HCT116 (cell line): ENCODE measurements at regions not wholly inside any gene's neighbourhood (a gene's known extent, or its start where the extent isn't known, plus 50 kb on each side); places are given as distances from the start of the nearest gene placed in this dataset.

Experiments
- ATAC-seq: fragments of 200-7000 bp; cut with Tn5 transposase; 2 replicates; pipeline ENCODE4 v1.9.1; 2020; ENCODE audit warnings: mild to moderate bottlenecking, moderate library complexity
- BruUV-seq: library from RNA; stranded (reverse); fragments of 400-500 nt; replicated peaks from 2 replicates; lab custom pipeline; 2021; lab: Mats Ljungman, UMichigan
- CTCF ChIA-PET: fragments of 300-600 bp; sonication (Branson Sonifier 250); formaldehyde crosslinking; loops from one replicate; lab custom pipeline; 2021; ENCODE audit warnings: antibody characterized with exemption; lab: Charles Lee
- POLR2A ChIA-PET: fragments of 300-600, 350-600 bp; sonication (Branson Sonifier 250); formaldehyde crosslinking; loops from one replicate; lab custom pipeline; 2021; ENCODE audit warnings: antibody characterized with exemption; lab: Charles Lee
- RAD21 ChIA-PET, 2 experiments: fragments of 300-600 bp; sonication (Branson Sonifier 250); formaldehyde crosslinking; loops; one replicate each; lab custom pipeline; 2023; ENCODE audit warnings: low total read pairs in 2 of 2; ENCODE audit not compliant: uncharacterized antibody in 2 of 2, unreplicated experiment in 2 of 2, low non-redundant PET in 1 of 2; lab: Charles Lee
- DNase-seq: peaks from one replicate; pipeline ENCODE4 v3.0.0-alpha.2; 2010; ENCODE audit warnings: low read depth, low spot score
- H2AFZ ChIP-seq: fragments of 200-600 bp; shearing (Covaris generic), sonication (generic); 2 replicates; pipeline ENCODE4 v1.6.1; 2017; ENCODE audit warnings: low read depth, mixed run types, mixed read lengths, antibody characterized with exemption, low read length; ENCODE audit not compliant: poor library complexity, severe bottlenecking
- H3K27ac ChIP-seq: 2 replicates; pipeline ENCODE4 v1.5.1; 2012; ENCODE audit warnings: low read depth, low read length
- H3K27me3 ChIP-seq: fragments of 200-600 bp; sonication (generic); 2 replicates; pipeline ENCODE4 v1.6.1; 2016; ENCODE audit warnings: mixed run types, low read length, mixed read lengths; ENCODE audit not compliant: insufficient read depth
- H3K36me3 ChIP-seq, 2 experiments: fragments of 200-500 bp in 1 of 2; fragments of 200-600 bp in 1 of 2; sonication (Bioruptor generic) in 1 of 2; sonication (generic) in 1 of 2; 2 replicates each; pipeline versions ENCODE4 v1.5.1 to v1.6.1; 2014 to 2016; ENCODE audit warnings: low read length in 2 of 2, inconsistent platforms in 1 of 2, mixed read lengths in 1 of 2, mixed run types in 1 of 2; ENCODE audit not compliant: insufficient read depth in 2 of 2, control insufficient read depth in 1 of 2
- H3K4me1 ChIP-seq, 2 experiments: fragments of 200-600 bp in 1 of 2; sonication (generic) in 1 of 2; 2 replicates each; pipeline versions ENCODE4 v1.5.1 to v1.6.1; 2012 to 2017; ENCODE audit warnings: low read length in 2 of 2, inconsistent platforms in 1 of 2, mild to moderate bottlenecking in 1 of 2, mixed read lengths in 1 of 2, mixed run types in 1 of 2, moderate library complexity in 1 of 2; ENCODE audit not compliant: insufficient read depth in 2 of 2, control insufficient read depth in 1 of 2
- H3K4me2 ChIP-seq: fragments of 200-600 bp; sonication (generic); 2 replicates; pipeline ENCODE4 v1.6.1; 2017; ENCODE audit warnings: mixed run types, low read length, mixed read lengths
- H3K4me3 ChIP-seq, 2 experiments: fragments of 200-600 bp in 1 of 2; sonication (generic) in 1 of 2; replicated peaks in 1 of 2; 2 replicates each; pipeline ENCODE4 v1.5.1; 2011 to 2016; ENCODE audit warnings: low read length in 2 of 2, control low read depth in 1 of 2, low read depth in 1 of 2, mild to moderate bottlenecking in 1 of 2, mixed read lengths in 1 of 2, mixed run types in 1 of 2
- H3K79me2 ChIP-seq: fragments of 200-600 bp; sonication (generic); 2 replicates; pipeline ENCODE4 v1.6.1; 2017; ENCODE audit warnings: mild to moderate bottlenecking, mixed run types, low read length, moderate library complexity, mixed read lengths; ENCODE audit not compliant: insufficient read depth
- H3K9ac ChIP-seq: fragments of 200-600 bp; sonication (generic); 2 replicates; pipeline ENCODE4 v1.6.1; 2016; ENCODE audit warnings: low read length, mixed read lengths
- H3K9me2 ChIP-seq: fragments of 200-600 bp; sonication (generic), shearing (Covaris generic); 2 replicates; pipeline ENCODE4 v1.6.1; 2017; ENCODE audit warnings: mixed run types, mild to moderate bottlenecking, moderate library complexity; ENCODE audit not compliant: insufficient read depth
- H3K9me3 ChIP-seq, 2 experiments: fragments of 200-500 bp in 1 of 2; fragments of 200-600 bp in 1 of 2; sonication (Bioruptor generic) in 1 of 2; sonication (generic) in 1 of 2; 2 replicates each; pipeline ENCODE4 v1.6.1; 2014 to 2017; ENCODE audit warnings: low read length in 2 of 2, mixed read lengths in 2 of 2, inconsistent platforms in 1 of 2, low read depth in 1 of 2, mild to moderate bottlenecking in 1 of 2, mixed run types in 1 of 2, moderate library complexity in 1 of 2; ENCODE audit not compliant: control insufficient read depth in 1 of 2, insufficient read depth in 1 of 2
- H4K20me1 ChIP-seq: fragments of 200-600 bp; sonication (generic), shearing (Covaris generic); 2 replicates; pipeline ENCODE4 v1.6.1; 2017; ENCODE audit warnings: mixed run types, mild to moderate bottlenecking, moderate library complexity; ENCODE audit not compliant: insufficient read depth
- FOSL1 ChIP-seq: IDR thresholded peaks from 2 replicates; pipeline ENCODE4 v1.6.1; 2012; ENCODE audit warnings: low read depth
- SIN3A ChIP-seq: IDR thresholded peaks from 2 replicates; pipeline ENCODE4 v1.6.1; 2012; ENCODE audit warnings: low read depth
- SP1 ChIP-seq: IDR thresholded peaks from 2 replicates; pipeline ENCODE4 v1.6.1; 2012; ENCODE audit warnings: low read depth
- TCF7L2 ChIP-seq: IDR thresholded peaks from 2 replicates; pipeline ENCODE4 v1.7.0; 2011; ENCODE audit warnings: borderline replicate concordance, inconsistent platforms; ENCODE audit not compliant: insufficient read depth, insufficient read length; ENCODE audit errors: extremely low read depth
- YY1 ChIP-seq: IDR thresholded peaks from 2 replicates; pipeline ENCODE4 v1.6.1; 2011; ENCODE audit warnings: low read length, low read depth, moderate library complexity, mild to moderate bottlenecking; ENCODE audit not compliant: insufficient replicate concordance; ENCODE audit errors: extremely low read depth
- ZFX ChIP-seq: fragments of 450-650 bp; IDR thresholded peaks from 2 replicates; pipeline ENCODE4 v1.6.1; 2017
- ZNF274 ChIP-seq: fragments of 200-500 bp; sonication (Bioruptor generic); IDR thresholded peaks from 2 replicates; pipeline ENCODE4 v1.6.1; 2014; ENCODE audit warnings: mild to moderate bottlenecking, low read depth, low read length, inconsistent platforms
- intact Hi-C: fragments of 100-400 bp; cut with micrococcal nuclease; formaldehyde crosslinking; loops from 2 replicates; pipeline ENCODE4 v1.10.0; 2022
- TF ChIP-seq, protein P1 (sequence below): IDR thresholded peaks from 2 replicates; pipeline ENCODE4 v1.6.1; 2012
- TF ChIP-seq, protein P2 (sequence below): IDR thresholded peaks from 2 replicates; pipeline ENCODE4 v1.6.1; 2012; ENCODE audit warnings: low read depth
- TF ChIP-seq, protein P3 (sequence below): IDR thresholded peaks from 2 replicates; pipeline ENCODE4 v1.6.1; 2012
- TF ChIP-seq, protein P4 (sequence below), 3 experiments: fragments of 200-600 bp in 1 of 3; sonication (generic) in 1 of 3; IDR thresholded peaks in 2 of 3; conservative IDR thresholded peaks in 1 of 3; 2 replicates each; pipeline ENCODE4 v1.5.1; 2012 to 2017; ENCODE audit warnings: low read depth in 2 of 3, low read length in 2 of 3, antibody characterized with exemption in 1 of 3, borderline replicate concordance in 1 of 3, control low read depth in 1 of 3, mild to moderate bottlenecking in 1 of 3, mixed read lengths in 1 of 3, mixed run types in 1 of 3, moderate library complexity in 1 of 3; ENCODE audit not compliant: insufficient read depth in 1 of 3
- TF ChIP-seq, protein P5 (sequence below): IDR thresholded peaks from 2 replicates; pipeline ENCODE4 v1.6.1; 2011; ENCODE audit warnings: mild to moderate bottlenecking, low read length, moderate library complexity; ENCODE audit not compliant: insufficient replicate concordance; ENCODE audit errors: extremely low read depth

DNA sequence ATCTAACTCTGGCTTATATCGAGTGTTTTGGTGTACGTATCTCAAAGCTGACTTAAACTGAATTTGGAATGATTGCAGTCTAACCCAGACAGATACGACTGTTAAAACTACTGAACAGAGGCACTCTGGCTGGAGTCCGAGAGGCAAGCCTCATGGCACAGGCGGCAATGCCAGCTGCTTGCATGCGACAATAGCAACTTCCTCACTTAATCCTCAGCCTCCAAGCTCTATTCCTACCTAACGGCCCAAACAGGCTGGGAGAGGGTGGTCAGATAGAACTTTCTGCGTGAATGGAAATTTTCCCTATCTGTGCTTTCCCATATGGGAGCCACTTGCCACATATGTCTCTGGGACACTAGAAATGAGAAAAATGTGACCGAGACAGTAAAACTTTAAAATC lies 292.0 kb upstream of the KLF6 start:
- Histone ChIP-seq H3K9me2 (no peaks in the 10 kb centered on the region), H4K20me1 (no peaks in the 10 kb centered on the region), H3K79me2 (no peaks in the 10 kb centered on the region), H3K27ac (no peak overlapping the region), H3K36me3 (no peaks in the 10 kb centered on the region), H3K4me2 (no peak overlapping the region), H3K9me3 (no peaks in the 10 kb centered on the region), H3K4me3 (no peak overlapping the region), H3K9ac (no peak overlapping the region), H2AFZ (no peak overlapping the region), H3K4me1 (no peaks in the 10 kb centered on the region), H3K27me3 (no peaks in the 10 kb centered on the region)
- no peak for ATAC-seq
- DNase-seq = no peak
- CTCF ChIA-PET = no interaction called here
- RAD21 ChIA-PET = no interaction called here
- intact Hi-C loops = no loop called here
- BruUV-seq = no TSS peak
- POLR2A ChIA-PET = no interaction called here
- TF ChIP-seq, protein P1, sequence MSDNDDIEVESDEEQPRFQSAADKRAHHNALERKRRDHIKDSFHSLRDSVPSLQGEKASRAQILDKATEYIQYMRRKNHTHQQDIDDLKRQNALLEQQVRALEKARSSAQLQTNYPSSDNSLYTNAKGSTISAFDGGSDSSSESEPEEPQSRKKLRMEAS = no peak
- TF ChIP-seq TCF7L2 = no peak
- no peak for TF ChIP-seq SP1
- TF ChIP-seq, protein P2, sequence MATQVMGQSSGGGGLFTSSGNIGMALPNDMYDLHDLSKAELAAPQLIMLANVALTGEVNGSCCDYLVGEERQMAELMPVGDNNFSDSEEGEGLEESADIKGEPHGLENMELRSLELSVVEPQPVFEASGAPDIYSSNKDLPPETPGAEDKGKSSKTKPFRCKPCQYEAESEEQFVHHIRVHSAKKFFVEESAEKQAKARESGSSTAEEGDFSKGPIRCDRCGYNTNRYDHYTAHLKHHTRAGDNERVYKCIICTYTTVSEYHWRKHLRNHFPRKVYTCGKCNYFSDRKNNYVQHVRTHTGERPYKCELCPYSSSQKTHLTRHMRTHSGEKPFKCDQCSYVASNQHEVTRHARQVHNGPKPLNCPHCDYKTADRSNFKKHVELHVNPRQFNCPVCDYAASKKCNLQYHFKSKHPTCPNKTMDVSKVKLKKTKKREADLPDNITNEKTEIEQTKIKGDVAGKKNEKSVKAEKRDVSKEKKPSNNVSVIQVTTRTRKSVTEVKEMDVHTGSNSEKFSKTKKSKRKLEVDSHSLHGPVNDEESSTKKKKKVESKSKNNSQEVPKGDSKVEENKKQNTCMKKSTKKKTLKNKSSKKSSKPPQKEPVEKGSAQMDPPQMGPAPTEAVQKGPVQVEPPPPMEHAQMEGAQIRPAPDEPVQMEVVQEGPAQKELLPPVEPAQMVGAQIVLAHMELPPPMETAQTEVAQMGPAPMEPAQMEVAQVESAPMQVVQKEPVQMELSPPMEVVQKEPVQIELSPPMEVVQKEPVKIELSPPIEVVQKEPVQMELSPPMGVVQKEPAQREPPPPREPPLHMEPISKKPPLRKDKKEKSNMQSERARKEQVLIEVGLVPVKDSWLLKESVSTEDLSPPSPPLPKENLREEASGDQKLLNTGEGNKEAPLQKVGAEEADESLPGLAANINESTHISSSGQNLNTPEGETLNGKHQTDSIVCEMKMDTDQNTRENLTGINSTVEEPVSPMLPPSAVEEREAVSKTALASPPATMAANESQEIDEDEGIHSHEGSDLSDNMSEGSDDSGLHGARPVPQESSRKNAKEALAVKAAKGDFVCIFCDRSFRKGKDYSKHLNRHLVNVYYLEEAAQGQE = no peak
- no peak for TF ChIP-seq FOSL1
- no peak for TF ChIP-seq SIN3A
- TF ChIP-seq ZNF274 = no peak
- TF ChIP-seq YY1 = no peak
- TF ChIP-seq, protein P3, sequence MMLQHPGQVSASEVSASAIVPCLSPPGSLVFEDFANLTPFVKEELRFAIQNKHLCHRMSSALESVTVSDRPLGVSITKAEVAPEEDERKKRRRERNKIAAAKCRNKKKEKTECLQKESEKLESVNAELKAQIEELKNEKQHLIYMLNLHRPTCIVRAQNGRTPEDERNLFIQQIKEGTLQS = no peak
- TF ChIP-seq, protein P4, sequence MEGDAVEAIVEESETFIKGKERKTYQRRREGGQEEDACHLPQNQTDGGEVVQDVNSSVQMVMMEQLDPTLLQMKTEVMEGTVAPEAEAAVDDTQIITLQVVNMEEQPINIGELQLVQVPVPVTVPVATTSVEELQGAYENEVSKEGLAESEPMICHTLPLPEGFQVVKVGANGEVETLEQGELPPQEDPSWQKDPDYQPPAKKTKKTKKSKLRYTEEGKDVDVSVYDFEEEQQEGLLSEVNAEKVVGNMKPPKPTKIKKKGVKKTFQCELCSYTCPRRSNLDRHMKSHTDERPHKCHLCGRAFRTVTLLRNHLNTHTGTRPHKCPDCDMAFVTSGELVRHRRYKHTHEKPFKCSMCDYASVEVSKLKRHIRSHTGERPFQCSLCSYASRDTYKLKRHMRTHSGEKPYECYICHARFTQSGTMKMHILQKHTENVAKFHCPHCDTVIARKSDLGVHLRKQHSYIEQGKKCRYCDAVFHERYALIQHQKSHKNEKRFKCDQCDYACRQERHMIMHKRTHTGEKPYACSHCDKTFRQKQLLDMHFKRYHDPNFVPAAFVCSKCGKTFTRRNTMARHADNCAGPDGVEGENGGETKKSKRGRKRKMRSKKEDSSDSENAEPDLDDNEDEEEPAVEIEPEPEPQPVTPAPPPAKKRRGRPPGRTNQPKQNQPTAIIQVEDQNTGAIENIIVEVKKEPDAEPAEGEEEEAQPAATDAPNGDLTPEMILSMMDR (IDR thresholded peaks at IDR 0.05 in 2 of 3, conservative IDR thresholded peaks at IDR 0.05 in 1 of 3; ENCODE audit: borderline replicate concordance in 1 of 3, insufficient read depth in 1 of 3, low read depth in 2 of 3, low read length in 2 of 3) = no peak
- TF ChIP-seq ZFX = no peak
- TF ChIP-seq, protein P5, sequence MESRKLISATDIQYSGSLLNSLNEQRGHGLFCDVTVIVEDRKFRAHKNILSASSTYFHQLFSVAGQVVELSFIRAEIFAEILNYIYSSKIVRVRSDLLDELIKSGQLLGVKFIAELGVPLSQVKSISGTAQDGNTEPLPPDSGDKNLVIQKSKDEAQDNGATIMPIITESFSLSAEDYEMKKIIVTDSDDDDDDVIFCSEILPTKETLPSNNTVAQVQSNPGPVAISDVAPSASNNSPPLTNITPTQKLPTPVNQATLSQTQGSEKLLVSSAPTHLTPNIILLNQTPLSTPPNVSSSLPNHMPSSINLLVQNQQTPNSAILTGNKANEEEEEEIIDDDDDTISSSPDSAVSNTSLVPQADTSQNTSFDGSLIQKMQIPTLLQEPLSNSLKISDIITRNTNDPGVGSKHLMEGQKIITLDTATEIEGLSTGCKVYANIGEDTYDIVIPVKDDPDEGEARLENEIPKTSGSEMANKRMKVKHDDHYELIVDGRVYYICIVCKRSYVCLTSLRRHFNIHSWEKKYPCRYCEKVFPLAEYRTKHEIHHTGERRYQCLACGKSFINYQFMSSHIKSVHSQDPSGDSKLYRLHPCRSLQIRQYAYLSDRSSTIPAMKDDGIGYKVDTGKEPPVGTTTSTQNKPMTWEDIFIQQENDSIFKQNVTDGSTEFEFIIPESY = no peak
